Stromal cell of bone marrow (primary cell): ENCODE measurements at regions not wholly inside any gene's neighbourhood (a gene's known extent, or its start where the extent isn't known, plus 50 kb on each side); places are given as distances from the start of the nearest gene placed in this dataset.
A peak's percentile ranks its signal among the peaks of the same experiment; 100 is the strongest.

Experiments used
- DNase-seq: peaks from one replicate; pipeline ENCODE4 v3.0.0-alpha.2; 2012; ENCODE audit warnings: low read depth

DNA sequence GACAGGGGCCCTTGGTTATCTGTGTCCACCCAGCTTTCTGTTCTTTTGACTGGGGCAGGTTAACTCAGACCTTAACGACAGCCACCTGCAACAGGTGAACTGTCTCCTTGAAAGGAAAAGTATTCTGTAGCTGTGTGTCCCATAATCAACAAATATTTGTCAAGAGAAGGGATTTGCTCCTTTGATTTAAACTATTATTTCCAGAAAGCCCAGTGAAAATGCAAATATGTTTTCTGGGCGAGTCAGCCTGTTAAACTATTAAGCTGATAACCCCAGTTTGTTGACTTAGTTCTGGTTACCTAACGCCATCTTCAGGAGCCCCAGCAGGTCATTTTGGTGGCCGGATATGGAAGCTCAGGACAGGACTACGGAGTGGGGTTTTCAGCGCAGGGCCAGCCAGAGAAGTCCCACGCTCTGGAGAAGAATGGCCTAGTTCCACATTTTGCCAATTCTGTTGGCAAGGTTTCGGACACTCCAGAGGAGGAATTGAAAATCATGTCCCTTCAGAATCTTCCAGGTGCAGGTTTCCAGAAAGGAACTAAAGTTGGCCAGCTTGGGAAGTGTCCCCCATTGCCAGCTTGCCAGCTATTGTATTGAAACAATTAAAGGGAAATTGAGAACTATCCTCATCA, 54.5 kb downstream of the ADRA2A start:
- DNase-seq, result no peak

DNA sequence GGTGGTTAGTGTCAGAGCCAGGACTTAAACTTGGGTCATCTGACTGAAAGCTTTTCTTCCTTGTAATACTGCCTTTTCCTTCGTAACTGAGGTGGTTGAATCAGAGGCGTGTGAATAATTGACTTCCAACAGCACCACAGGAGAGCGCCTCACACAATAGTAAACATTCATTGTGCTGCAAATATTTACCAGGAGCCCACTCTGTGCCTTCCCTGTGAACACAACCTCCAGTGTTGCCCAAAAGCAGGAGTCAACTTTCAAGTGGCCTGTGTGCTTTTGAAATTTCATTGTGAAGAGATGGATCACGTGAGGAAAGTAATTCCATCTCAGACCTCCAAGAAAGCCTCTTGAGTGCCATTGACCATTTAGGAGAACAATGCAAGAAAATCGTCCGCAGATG, 60.2 kb downstream of the ADRA2A start:
- no peak for DNase-seq

DNA sequence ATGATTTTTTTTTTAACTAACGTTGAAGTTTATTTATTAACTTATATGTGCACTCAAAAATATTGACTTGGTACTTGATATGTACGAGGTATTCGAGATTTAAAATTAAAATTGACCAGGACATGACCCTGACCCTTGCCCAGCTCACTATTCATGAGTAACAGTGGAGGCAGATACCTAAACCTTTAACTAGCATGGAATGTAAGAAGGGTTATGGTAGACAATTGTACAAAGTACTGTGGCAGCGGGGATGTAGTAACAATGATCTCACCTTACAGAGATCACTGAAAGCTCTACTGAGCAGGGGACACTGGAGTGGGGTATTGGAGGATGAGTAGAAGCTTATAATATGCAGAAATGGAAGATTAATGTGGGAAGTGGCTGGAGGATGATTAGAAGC, 60.8 kb downstream of the ADRA2A start:
- no peak for DNase-seq

DNA sequence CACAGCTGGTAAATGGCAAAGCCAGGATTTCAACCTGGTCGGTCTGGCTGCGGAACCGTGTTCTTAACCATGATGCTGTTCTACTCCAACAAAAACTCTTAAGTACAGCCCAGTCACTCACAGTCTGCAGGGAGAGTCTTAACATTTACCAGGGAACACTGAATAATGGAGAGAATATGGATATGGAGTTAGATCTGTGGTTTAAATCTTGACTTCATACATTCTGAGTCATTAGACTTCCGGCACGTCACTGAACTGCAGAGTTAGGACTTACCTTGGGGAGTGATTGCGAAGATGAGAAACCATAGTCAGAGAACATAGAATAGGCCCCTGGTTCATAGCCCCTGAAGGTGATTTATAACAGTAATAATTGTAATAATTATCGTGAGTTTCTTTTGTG, 61.7 kb downstream of the ADRA2A start:
- DNase-seq, result no peak

DNA sequence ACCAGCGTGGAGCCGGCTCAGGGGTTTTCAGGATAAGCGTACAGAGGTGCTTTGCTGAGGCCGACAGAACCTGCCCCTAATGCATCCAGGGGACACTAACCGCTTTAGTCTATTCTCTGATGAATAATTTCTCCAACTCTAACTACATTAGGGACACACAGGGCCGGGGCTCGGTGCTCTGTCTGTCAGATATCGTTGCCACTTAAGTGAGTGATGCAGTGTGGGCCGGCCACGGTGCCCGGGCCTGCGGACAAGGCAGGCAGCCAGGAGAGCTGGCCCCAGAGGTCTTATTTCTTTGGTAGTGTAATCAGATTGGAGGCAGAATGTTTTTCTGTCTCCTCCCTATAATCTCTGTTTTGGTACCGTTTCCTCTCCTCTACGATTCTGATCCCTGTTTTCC, 62.7 kb downstream of the ADRA2A start:
- no peak for DNase-seq

DNA sequence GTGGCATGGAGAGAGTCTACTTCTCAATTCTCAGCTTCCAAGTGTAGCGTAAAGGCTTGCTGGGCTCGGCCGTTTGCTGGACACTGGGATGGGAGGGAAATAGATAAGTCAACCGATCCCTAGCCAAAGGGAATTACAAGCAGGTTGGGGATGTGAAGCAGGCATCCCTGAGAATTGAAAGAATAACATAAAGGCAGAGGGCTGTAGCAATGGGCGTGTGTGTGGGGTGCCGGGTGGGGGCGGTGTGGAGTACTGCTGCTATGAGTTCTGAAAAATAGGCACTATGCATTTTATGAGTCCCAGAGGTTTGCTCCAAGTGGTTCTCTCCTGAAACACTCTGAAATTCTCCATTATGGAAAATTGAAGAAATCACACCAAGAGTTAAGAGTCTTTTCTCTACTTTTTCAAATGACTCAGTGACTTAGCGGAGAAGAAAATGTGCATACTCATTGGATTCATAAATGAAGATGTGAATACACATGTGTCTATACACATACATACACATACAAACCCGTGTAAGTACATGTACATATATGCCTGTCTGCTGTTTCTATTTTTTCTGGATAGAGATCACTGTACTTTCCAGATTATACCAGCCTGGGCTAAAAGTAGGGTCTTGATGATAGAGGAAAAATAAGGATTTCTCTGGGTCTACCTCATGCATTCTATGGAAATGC, 65.4 kb downstream of the ADRA2A start:
- no peak for DNase-seq

DNA sequence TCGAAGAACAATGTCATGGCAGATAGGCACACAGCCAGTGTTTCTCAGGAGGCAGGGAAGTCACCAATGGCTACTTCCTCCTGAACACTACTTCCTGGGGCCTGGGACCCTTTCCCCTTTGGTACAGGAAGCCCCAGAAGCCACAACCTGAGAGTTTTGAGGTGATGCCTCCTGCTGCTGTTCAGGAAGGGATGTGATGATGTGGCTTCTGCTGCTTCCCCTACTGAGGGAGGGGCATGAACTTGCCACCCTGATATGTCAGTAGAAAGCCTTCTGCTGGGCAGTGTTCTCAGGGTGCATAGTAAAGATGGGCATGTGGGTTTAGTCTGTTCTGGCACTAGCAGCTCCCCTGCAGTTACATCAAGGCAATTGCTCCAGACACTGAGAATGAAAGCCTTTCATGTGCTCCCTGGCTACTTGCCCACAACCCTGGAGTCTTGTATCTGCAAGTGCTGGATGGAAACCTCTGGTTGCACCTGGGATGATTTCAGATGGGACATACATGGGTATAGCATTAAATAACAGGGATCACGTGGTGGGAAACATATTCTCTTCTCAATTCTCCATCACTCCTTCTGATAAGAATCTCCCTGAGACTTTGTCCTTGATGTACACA, 69.3 kb downstream of the ADRA2A start:
- DNase-seq, result no peak

DNA sequence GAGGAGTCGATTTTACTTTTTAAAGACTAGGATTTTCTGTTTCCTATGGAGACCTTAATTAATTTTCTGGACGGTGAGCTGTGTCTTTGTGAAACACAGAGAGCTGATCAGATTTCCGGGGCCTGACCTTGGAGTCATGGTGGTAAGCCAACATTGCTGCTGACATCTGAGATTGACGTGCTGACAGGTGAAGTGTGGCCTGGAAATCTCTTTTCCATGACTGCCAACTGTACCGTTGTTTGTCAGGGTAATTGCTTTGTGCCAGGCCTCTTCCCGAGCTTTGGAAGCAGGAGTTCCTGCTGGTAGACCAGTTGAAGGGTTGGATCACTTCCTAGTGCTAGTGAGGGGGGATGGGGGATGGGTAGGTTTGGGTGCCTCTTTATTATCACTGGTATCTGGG, 71.2 kb downstream of the ADRA2A start:
- no peak for DNase-seq

DNA sequence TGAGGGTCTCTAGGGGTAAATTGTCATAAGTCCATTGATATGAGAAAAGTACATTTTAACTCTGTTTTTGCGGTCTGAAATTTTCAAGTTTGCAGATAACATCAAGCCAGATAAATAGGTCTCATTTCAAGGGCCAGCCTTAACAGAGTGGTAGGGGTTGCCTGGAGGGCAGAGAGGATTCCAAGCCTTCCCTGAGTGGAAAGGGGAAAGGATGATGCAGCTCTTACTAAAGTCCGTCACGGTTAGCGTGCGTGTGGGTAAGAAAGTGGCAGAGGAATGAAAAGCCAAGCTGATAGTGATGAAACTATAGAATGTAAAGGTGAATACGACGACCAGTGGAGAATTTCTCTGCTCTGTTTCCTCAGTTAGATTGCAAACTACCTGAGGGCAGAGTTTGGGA, 71.6 kb downstream of the ADRA2A start:
- no peak for DNase-seq

DNA sequence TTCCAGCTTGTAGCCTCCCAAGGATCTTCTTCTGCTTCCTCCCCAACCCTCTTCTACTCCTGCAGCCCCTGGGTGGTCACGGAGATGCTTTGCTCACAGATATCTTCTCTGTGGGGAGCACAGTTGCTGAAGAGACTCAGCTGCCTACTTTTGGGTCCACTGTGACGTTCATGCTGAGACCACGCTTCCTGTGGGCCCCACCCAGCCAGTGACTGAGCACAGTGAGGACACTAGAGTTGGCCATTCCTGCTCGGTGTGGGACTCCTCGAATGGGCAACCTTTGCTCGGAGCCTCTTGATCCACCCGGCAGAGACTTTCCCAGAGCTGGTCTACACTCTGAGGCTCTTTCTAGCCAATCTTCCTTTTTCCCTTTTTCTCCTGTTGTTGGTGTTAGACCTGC, 73.9 kb downstream of the ADRA2A start:
- no peak for DNase-seq

DNA sequence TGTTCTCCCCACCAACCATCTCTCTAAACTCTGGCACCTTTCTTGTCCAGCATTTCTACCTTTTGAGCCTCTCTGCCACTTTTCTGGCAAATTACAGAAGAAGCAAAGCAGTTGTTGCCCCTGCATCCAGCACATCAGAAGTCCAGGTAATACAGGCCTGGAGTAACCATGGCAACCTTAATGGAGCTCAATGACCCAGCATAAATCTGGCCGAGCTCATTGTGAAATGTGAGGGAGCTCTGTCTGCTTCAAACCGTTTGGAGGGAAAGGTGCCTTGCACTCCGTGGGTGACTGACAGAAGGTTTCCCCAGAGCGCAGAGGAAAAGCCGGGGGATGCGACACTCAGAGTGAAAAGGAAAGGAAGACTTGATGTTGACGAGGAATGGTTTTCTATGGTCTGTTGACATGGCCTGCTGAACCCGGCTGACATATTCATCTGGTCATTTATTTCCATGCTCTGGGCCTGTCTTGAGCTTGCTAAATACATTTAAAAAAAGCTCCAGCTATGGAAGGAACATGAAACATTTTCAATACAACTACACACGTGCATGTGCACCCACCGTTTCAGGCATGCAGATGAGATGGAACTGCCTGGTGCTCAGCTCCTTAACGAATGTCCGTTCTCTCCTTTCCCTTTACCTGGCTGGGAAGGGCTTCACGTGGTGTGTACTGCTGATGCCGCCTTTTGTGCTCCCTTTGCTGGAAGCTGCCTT, 74.9 kb downstream of the ADRA2A start:
- DNase-seq, result no peak

DNA sequence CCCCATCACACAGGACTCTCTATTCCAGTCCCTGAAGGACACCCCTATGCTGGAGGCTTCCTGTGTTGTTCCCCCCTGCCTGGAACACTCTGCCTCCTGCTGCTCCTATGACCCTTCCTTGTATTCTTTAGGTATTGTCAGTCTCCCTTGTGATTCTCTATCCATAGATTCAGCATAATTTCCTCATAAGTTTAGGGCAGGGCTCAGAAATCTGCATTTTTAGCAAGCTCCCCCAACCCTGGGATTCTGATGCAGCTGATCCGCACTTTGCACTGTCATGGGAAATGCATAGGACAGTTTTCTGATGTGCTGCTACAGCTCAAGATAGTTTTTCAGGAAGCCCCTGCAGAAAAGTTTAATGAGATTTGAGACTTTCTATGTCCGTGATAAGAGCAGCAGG, 79.9 kb downstream of the ADRA2A start:
- no peak for DNase-seq

DNA sequence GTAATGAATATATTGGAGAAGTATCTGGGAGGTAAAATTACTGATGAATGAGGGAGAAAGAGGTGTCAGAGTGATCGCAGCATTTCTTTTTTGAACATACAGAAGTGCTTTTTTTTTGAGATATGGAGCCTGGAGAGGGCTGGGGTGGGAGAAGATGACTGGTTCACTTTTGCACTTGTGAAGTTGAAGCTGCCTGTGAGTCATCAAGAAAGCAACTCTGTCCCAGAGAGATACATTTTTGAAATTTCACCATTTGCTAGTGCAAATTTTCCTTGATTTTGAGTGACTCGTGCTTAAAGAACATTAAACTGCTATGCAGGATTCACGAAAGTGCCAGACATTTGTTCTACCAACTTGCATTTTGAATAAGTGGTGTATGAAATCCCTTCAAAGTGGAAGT, 81.8 kb downstream of the ADRA2A start:
- DNase-seq, result peak; percentile 8

DNA sequence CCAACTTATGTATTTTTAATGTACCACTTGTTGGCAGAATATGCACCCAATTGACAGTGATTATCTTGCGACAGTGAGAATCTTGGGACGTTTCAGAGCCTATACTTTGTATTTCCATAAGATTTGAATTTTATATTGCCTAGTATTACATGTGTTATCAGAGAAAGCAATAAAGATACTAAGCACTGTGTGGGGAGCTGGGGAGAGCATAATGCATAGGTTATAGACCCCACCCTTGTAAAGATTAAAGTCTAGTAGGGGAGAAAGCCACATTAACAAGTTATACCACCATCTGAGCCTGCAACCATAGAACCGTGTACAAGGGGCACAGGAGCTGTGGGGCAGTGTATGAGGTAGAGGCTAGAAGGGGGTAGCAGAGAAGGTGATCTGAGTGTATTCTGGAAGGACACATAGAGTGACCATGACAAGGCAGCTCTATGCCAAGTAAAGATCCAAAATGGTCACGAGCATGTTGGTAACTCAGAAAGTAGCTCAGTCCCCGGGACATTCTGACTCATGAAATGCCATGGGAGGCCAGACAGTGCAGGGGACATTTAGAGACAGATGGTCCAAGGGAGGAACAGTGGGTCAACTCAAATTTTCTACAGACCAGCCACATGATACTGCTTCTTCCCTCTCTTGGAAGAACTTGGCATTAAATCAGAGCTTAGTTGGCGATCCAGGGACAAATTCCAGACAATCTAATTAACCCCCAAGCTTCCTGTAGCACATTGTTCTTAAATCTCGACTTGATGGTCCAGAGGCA, 84.5 kb downstream of the ADRA2A start:
- DNase-seq, result no peak

DNA sequence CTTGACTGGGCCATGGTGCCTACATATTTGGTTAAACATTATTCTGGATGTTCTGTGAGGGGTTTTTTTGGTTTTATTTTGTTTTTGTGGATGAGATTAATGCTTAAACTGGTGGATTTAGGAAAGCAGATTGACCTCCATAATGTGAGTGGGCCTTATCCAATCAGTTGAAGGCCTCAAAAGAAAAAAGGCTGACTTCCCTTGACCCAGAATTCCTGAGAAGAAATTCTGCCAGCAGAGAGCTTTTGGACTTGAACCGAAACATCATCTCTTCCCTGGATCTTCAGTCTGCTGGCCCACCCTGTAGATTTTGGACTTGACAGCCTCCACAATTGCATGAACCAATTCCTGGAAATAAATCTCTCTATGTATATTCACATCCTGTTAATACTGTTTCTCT, 94.4 kb downstream of the ADRA2A start:
- no peak for DNase-seq

DNA sequence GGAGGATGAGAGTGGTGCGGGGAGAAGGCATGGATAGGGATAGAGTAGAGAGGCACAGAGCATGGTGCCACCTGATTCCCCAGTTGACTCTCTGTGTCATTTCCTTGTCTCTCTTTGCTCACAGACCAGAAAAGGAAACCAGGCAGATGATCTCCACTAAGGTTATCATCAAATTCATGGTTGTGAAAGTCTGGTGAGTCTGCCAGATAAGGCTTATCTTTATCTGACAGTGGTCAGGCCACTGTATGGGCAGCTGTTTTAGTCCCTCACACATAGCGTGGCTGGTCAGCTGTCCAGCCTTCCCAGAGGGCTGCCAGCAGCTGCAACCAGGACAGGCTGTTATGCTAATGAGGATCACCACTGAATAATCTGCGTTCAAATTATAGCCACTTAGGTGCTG, 99.0 kb downstream of the ADRA2A start:
- DNase-seq, result no peak

DNA sequence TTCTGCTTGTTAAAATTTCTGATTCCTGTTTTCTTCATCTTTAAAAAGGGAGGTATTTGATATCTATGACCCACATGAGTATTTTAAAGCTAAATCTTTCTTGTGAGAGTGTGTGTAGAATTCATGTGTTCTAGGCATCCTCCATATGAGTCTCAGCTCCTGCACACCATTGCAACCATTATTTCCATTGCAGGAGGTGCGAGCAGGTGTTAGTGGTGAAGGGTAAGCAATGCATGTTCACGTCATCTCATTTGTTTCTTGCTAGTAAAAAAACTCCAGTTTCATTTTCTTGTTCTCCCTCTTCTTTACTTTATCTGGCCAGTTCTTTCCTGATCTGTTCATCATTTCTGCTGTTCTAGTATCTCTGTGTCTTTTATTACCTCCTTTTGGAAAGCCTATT, 100.5 kb downstream of the ADRA2A start:
- DNase-seq, result no peak

DNA sequence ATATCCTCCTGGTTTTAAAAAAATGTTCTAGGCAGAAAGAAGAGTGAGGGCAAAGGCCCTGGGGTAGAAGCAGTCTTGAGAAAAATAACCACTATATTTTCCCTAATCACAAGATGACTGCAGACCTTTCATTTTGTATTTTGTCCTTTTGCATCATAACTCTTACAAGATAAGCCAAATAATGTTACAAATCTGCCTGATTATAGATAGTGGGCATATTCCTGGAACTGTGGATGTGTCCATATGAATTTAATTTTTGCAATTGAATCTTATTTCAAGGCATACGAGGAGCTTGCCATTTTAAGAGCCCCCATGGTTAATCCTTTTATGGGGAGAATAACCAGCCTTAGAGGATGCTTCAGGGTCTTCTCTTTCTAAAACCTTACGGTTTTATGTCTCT, 102.7 kb downstream of the ADRA2A start:
- no peak for DNase-seq

DNA sequence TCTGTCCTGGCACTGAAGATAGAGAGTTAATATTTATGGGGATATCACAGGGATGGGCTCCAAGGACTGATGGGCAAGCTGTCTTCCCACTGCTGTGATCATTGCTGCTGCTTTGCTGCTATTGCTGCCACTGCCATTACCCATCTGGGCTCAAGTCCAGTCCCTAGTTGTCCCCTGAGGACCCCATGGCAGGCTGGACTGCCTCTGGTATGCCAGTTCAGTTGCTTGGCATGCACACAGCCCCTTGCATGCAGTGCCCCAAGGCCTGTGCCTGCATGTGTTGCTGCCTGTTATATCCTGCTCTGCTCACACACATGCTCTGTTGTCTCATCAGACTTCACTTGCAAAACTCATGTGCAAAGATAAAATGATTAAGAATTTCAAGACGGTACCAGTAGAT, 109.5 kb downstream of the ADRA2A start:
- DNase-seq, result no peak

DNA sequence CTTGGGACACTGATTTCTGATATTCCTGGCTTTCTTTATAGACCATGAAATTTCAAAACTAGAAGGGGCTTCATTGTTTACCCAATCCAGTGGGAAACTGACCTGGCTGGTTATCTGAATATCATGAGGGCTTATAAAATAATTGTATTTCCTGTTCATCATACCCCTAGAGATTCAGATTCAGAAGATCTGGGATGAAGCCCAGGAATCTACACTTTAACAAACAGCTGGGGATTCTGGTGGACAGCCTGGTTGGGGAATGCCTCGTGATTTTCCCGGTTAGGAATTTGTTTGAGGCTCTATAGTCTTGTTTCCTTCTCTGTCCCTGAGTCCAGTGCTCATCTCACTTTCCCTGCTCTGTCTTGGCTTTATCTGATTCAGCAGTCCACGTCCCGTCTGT, 110.3 kb downstream of the ADRA2A start:
- no peak for DNase-seq

DNA sequence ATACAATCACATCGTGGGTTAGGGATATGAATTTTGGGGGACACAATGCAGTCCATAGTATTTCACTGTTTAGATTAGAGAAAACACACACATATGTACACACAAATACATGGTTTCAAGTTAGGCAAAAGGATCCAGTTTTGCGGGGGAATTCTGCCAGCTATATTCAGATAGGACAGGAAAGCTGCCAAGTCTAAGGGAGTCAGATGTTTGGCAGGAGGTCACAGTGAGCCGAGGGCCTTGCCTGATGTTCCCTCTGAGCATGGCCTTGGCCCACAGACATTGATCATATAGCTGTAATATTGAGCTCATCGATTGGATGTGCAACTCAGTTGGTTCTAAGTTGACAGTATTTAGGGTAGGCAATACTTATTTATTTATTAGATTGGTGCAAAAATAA, 122.8 kb downstream of the ADRA2A start:
- no peak for DNase-seq

DNA sequence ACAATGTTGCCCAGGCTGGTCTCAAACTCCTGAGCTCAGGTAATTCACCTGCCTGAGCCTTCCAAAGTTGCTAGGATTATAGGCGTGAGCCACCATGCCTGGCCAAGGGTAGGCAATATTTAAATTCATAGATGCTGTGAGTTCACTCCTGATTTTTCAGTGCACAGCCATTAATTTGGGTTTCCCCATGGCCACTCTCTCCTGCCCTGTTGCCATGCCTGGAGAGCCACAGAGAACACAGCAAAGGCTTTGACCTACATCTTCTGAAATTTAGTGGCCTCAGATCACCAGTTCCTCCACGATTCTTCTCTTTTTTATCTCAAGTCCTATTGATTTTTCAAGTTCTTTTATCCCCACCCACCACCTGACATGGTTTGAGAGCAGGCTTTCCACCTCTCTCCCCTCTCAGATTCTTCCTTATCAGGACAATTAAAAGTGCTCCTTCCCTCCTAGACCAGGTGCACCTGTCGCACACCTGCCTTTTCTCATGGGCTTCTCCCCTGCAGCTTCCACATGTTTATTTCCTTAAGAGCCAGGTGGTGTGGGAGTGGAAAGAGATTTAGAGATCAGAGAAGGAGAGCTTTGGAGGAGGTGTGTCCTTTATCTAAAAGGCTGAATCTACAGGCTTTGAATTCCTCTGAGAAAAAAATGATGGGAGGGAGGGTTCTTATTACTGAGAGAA, 123.8 kb downstream of the ADRA2A start:
- no peak for DNase-seq
